Fibroblast of lung (primary cell): ENCODE measurements at regions not wholly inside any gene's neighbourhood (a gene's known extent, or its start where the extent isn't known, plus 50 kb on each side); places are given as distances from the start of the nearest gene placed in this dataset.

Source experiments
- DNase-seq, 2 donors: peaks; one replicate each; pipeline versions ENCODE4 v3.0.0 to v3.0.0-alpha.2; 2010; ENCODE audit warnings: low read depth in 2 of 2
- H2AFZ ChIP-seq: 2 replicates; pipeline ENCODE4 v1.5.1; 2012; ENCODE audit warnings: low read length, control low read depth, inconsistent platforms
- H3K27ac ChIP-seq: 2 replicates; pipeline ENCODE4 v1.5.1; 2011; ENCODE audit warnings: low read length, control low read depth; ENCODE audit not compliant: insufficient read depth
- H3K27me3 ChIP-seq: 2 replicates; pipeline ENCODE4 v1.5.1; 2011; ENCODE audit warnings: mild to moderate bottlenecking, low read length; ENCODE audit not compliant: control insufficient read depth, insufficient read depth
- H3K36me3 ChIP-seq: 2 replicates; pipeline ENCODE4 v1.5.1; 2011; ENCODE audit warnings: low read length; ENCODE audit not compliant: control insufficient read depth, insufficient read depth
- H3K4me1 ChIP-seq: 2 replicates; pipeline ENCODE4 v1.5.1; 2011; ENCODE audit warnings: low read length; ENCODE audit not compliant: control insufficient read depth, insufficient read depth; ENCODE audit errors: extremely low read depth
- H3K4me2 ChIP-seq: 2 replicates; pipeline ENCODE4 v1.5.1; 2011; ENCODE audit warnings: low read length, control low read depth; ENCODE audit not compliant: insufficient read depth; ENCODE audit errors: extremely low read depth
- H3K4me3 ChIP-seq, 4 experiments: fragments of 200-600 bp in 1 of 4; sonication (generic) in 1 of 4; replicated peaks in 1 of 4; 2 replicates each; pipeline ENCODE4 v1.5.1; 2011 to 2016; ENCODE audit warnings: low read length in 4 of 4, low read depth in 3 of 4, mild to moderate bottlenecking in 3 of 4, control low read depth in 2 of 4, inconsistent platforms in 1 of 4, mixed read lengths in 1 of 4; ENCODE audit not compliant: insufficient read depth in 1 of 4; ENCODE audit errors: control extremely low read depth in 1 of 4
- H3K79me2 ChIP-seq: 2 replicates; pipeline ENCODE4 v1.5.1; 2012; ENCODE audit warnings: mild to moderate bottlenecking, low read length, inconsistent platforms; ENCODE audit not compliant: control insufficient read depth, insufficient read depth
- H3K9ac ChIP-seq: 2 replicates; pipeline ENCODE4 v1.5.1; 2011; ENCODE audit warnings: mild to moderate bottlenecking, low read length, control low read depth; ENCODE audit not compliant: insufficient read depth
- H3K9me3 ChIP-seq: 2 replicates; pipeline ENCODE4 v1.5.1; 2012; ENCODE audit warnings: low read depth, low read length; ENCODE audit not compliant: control insufficient read depth, insufficient read depth
- H4K20me1 ChIP-seq: 2 replicates; pipeline ENCODE4 v1.5.1; 2011; ENCODE audit warnings: low read length; ENCODE audit not compliant: control insufficient read depth, insufficient read depth; ENCODE audit errors: extremely low read depth
- EZH2 ChIP-seq: IDR thresholded peaks from 2 replicates; pipeline ENCODE4 v1.5.1; 2012; ENCODE audit warnings: low read length, control low read depth, mild to moderate bottlenecking; ENCODE audit errors: missing control alignments
- TF ChIP-seq, protein P1 (sequence below), 2 donors: IDR thresholded peaks in 1 of 2; conservative IDR thresholded peaks in 1 of 2; 1 replicate in 1 of 2; 2 replicates in 1 of 2; pipeline ENCODE4 v1.5.1; 2011 to 2012; ENCODE audit warnings: low read length in 2 of 2, control low read depth in 1 of 2, inconsistent platforms in 1 of 2, low read depth in 1 of 2, mild to moderate bottlenecking in 1 of 2

DNA sequence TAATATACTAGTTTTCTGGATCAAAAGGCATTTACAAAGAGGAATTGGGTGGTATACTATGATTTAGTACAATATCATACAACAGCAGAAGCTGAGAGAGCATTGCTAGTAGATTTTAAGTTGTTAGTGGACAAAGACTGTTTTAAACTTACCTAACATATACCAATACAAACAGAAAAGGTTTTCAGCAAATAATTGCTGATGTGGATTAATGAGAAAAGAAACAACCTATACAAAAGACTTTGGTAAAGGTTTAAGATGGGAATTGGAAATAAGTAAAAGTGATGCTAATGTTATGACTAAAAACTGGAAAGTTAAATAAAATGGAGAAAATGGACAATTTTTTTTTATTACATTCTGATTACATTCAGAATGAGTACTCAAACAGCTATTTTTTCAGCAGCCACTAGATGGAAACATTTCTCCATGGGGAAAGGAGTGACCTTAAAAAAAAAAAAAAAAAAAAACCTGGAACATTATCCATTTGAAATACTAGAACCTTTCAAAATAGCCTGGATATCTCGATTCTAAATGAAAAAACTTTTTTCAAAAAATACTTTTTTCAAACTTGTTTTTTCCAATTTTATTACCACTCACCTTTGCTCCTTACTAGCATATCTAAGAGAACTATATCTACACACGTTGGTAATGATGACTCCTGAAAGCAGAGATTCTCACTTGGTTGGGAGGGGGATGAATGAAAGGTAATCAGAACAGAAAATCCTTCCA lies 55.4 kb downstream of the EPRS1 start:
- H3K4me1 ChIP-seq = no peaks in the 10 kb centered on the region
- no peak overlapping the region for H3K4me2 ChIP-seq
- no peaks in the 10 kb centered on the region for H3K36me3 ChIP-seq
- H3K4me3 ChIP-seq = no peak overlapping the region
- DNase-seq = peak; percentile 30 to 61
- H3K9ac ChIP-seq = no peak overlapping the region
- H2AFZ ChIP-seq = no peak overlapping the region
- no peaks in the 10 kb centered on the region for H3K79me2 ChIP-seq
- no peak for TF ChIP-seq EZH2
- TF ChIP-seq, protein P1, sequence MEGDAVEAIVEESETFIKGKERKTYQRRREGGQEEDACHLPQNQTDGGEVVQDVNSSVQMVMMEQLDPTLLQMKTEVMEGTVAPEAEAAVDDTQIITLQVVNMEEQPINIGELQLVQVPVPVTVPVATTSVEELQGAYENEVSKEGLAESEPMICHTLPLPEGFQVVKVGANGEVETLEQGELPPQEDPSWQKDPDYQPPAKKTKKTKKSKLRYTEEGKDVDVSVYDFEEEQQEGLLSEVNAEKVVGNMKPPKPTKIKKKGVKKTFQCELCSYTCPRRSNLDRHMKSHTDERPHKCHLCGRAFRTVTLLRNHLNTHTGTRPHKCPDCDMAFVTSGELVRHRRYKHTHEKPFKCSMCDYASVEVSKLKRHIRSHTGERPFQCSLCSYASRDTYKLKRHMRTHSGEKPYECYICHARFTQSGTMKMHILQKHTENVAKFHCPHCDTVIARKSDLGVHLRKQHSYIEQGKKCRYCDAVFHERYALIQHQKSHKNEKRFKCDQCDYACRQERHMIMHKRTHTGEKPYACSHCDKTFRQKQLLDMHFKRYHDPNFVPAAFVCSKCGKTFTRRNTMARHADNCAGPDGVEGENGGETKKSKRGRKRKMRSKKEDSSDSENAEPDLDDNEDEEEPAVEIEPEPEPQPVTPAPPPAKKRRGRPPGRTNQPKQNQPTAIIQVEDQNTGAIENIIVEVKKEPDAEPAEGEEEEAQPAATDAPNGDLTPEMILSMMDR (conservative IDR thresholded peaks at IDR 0.05 in 1 of 2, IDR thresholded peaks at IDR 0.05 in 1 of 2; ENCODE audit: low read depth in 1 of 2, low read length in 2 of 2) = peak; percentile 42 to 60
- no peaks in the 10 kb centered on the region for H4K20me1 ChIP-seq
- no peaks in the 10 kb centered on the region for H3K9me3 ChIP-seq
- no peaks in the 10 kb centered on the region for H3K27me3 ChIP-seq
- H3K27ac ChIP-seq = no peak overlapping the region

DNA sequence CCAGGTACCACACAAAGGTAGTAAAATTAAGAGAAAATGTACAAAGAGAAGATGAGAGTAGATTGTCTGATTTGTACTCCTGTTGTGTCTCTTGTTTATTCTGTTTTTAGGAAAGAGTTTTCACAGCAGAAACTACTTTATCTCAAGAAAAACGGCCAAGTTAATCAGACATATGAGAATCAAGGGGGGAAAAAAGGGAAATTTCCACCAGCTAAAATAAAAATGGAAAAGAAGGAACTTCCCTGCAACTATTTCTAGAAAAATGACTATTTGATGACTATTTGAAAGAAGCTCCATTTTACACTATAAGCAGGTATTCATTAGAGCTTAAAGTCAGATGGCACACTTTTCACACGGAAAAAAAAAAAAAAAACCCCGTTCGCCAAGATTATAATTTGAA lies 56.5 kb downstream of the EPRS1 start:
- H3K9ac ChIP-seq = no peak overlapping the region
- H3K36me3 ChIP-seq = no peaks in the 10 kb centered on the region
- TF ChIP-seq, protein P1 (conservative IDR thresholded peaks at IDR 0.05 in 1 of 2, IDR thresholded peaks at IDR 0.05 in 1 of 2; ENCODE audit: low read depth in 1 of 2, low read length in 2 of 2) = no peak
- TF ChIP-seq EZH2 = no peak
- DNase-seq = no peak
- no peaks in the 10 kb centered on the region for H3K27me3 ChIP-seq
- H3K79me2 ChIP-seq = no peaks in the 10 kb centered on the region
- H4K20me1 ChIP-seq = no peaks in the 10 kb centered on the region
- H2AFZ ChIP-seq = no peak overlapping the region
- no peak overlapping the region for H3K4me2 ChIP-seq
- H3K9me3 ChIP-seq = no peaks in the 10 kb centered on the region
- H3K27ac ChIP-seq = no peak overlapping the region
- no peak overlapping the region for H3K4me3 ChIP-seq
- no peaks in the 10 kb centered on the region for H3K4me1 ChIP-seq

DNA sequence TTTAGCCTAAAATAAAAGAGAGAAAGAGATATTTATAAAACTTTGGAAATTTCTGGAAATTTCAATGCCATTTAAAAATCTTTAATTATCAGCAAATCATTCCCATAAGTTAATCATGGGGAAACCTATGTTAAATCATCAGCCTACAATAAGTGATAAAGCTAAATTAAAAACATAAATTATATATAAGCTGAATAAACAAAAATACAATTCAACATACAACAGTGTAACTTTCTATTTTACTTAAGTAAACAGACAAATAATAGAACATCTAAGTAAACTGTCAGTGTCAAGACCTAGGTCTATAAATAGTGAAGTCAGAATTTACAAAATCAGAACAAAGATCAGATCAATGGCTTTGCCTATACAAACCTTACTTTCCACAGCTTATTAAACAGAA lies 57.5 kb downstream of the EPRS1 start:
- no peak for DNase-seq
- no peaks in the 10 kb centered on the region for H3K4me1 ChIP-seq
- H4K20me1 ChIP-seq = no peaks in the 10 kb centered on the region
- no peaks in the 10 kb centered on the region for H3K9me3 ChIP-seq
- no peaks in the 10 kb centered on the region for H3K79me2 ChIP-seq
- no peak overlapping the region for H3K4me2 ChIP-seq
- H3K27me3 ChIP-seq = no peaks in the 10 kb centered on the region
- no peak overlapping the region for H3K9ac ChIP-seq
- no peak overlapping the region for H3K27ac ChIP-seq
- TF ChIP-seq EZH2 = no peak
- TF ChIP-seq, protein P1 (conservative IDR thresholded peaks at IDR 0.05 in 1 of 2, IDR thresholded peaks at IDR 0.05 in 1 of 2; ENCODE audit: low read depth in 1 of 2, low read length in 2 of 2) = no peak
- H3K4me3 ChIP-seq = no peak overlapping the region
- H2AFZ ChIP-seq = no peak overlapping the region
- H3K36me3 ChIP-seq = no peaks in the 10 kb centered on the region
